ENCODE measurements at regions not wholly inside any gene's neighbourhood (a gene's known extent, or its start where the extent isn't known, plus 50 kb on each side); places are given as distances from the start of the nearest gene placed in this dataset.
"Not testable (repeated sequence)": the region's sequence is repeated elsewhere in the genome, so short reads cannot be mapped to it uniquely, and the experiment has no call there.

DNA sequence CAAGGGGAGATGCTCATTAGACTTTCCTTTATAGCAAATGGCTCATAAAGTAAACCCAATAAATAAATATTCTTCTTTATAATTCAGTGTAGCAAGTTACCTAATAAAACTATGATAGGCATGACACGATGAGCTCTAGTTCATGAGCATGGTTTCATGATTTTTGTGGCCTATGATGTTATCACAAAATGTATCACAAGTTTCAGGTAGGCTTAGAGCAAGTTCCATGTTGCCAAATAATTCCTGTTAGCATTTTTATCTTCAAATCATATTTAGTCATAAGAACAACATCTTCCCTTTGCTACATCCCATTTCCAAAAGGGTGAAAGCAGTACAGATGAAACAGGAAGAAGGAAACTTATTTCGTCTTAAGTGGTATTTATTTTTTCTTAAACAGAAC is 200.2 kb downstream of the ENC1 start:
- no TSS peak for BruUV-seq (replicated peaks)
- Histone ChIP-seq H3K4me3 (ENCODE audit: low read depth, low read length, poor library complexity, severe bottlenecking) (no peak overlapping the region), H3K36me3 (ENCODE audit: insufficient read depth, low read length, poor library complexity, severe bottlenecking) (no peaks in the 10 kb centered on the region), H3K9me3 (ENCODE audit: low read depth, low read length, poor library complexity, severe bottlenecking) (no peaks in the 10 kb centered on the region), H3K4me1 (ENCODE audit: insufficient read depth, low read length, poor library complexity, severe bottlenecking) (no peaks in the 10 kb centered on the region), H3K27me3 (replicated peaks; ENCODE audit: insufficient read depth, low read depth, low read length, poor library complexity) (no peaks in the 10 kb centered on the region), H3K27ac (ENCODE audit: low read depth, low read length, poor library complexity, severe bottlenecking) (no peak overlapping the region)
- ChIA-PET CTCF (no interaction called here), POLR2A (ENCODE audit: low non-redundant PET) (no interaction called here)
- TF ChIP-seq EZH2 (IDR thresholded peaks at IDR 0.05; ENCODE audit: borderline replicate concordance, low read depth, low read length, poor library complexity, severe bottlenecking): no peak
- TF ChIP-seq, protein P1, sequence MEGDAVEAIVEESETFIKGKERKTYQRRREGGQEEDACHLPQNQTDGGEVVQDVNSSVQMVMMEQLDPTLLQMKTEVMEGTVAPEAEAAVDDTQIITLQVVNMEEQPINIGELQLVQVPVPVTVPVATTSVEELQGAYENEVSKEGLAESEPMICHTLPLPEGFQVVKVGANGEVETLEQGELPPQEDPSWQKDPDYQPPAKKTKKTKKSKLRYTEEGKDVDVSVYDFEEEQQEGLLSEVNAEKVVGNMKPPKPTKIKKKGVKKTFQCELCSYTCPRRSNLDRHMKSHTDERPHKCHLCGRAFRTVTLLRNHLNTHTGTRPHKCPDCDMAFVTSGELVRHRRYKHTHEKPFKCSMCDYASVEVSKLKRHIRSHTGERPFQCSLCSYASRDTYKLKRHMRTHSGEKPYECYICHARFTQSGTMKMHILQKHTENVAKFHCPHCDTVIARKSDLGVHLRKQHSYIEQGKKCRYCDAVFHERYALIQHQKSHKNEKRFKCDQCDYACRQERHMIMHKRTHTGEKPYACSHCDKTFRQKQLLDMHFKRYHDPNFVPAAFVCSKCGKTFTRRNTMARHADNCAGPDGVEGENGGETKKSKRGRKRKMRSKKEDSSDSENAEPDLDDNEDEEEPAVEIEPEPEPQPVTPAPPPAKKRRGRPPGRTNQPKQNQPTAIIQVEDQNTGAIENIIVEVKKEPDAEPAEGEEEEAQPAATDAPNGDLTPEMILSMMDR (conservative IDR thresholded peaks at IDR 0.05; ENCODE audit: low read depth, low read length): no peak
- intact Hi-C loops (cut with micrococcal nuclease; ENCODE audit: unreplicated experiment): no loop called here
- DNase-seq (ENCODE audit: low spot score): no peak

DNA sequence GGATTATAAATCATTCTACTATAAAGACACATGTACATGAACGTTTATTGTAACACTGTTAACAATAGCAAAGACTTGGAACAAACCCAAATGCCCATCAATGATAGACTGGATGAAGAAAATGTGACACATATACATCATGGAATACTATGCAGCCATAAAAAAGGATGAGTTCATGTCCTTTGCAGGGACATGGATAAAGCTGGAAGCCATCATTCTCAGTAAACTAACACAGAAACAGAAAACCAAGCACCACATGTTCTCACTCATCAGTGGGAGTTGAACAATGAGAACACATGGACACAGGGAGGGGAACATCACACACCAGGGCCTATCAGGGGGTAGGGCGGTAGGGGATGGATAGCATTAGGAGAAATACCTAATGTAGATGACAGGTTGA is 202.7 kb downstream of the ENC1 start:
- BruUV-seq (replicated peaks); CTCF ChIA-PET; intact Hi-C loops (cut with micrococcal nuclease; ENCODE audit: unreplicated experiment); H3K9me3 ChIP-seq (ENCODE audit: low read depth, low read length, poor library complexity, severe bottlenecking); H3K27ac ChIP-seq (ENCODE audit: low read depth, low read length, poor library complexity, severe bottlenecking); H3K36me3 ChIP-seq (ENCODE audit: insufficient read depth, low read length, poor library complexity, severe bottlenecking); H3K27me3 ChIP-seq (replicated peaks; ENCODE audit: insufficient read depth, low read depth, low read length, poor library complexity); DNase-seq (ENCODE audit: low spot score); H3K4me3 ChIP-seq (ENCODE audit: low read depth, low read length, poor library complexity, severe bottlenecking); POLR2A ChIA-PET (ENCODE audit: low non-redundant PET): not testable (repeated sequence)
- H3K4me1 ChIP-seq (ENCODE audit: insufficient read depth, low read length, poor library complexity, severe bottlenecking): peaks cover 22% of the 10 kb centered on the region

DNA sequence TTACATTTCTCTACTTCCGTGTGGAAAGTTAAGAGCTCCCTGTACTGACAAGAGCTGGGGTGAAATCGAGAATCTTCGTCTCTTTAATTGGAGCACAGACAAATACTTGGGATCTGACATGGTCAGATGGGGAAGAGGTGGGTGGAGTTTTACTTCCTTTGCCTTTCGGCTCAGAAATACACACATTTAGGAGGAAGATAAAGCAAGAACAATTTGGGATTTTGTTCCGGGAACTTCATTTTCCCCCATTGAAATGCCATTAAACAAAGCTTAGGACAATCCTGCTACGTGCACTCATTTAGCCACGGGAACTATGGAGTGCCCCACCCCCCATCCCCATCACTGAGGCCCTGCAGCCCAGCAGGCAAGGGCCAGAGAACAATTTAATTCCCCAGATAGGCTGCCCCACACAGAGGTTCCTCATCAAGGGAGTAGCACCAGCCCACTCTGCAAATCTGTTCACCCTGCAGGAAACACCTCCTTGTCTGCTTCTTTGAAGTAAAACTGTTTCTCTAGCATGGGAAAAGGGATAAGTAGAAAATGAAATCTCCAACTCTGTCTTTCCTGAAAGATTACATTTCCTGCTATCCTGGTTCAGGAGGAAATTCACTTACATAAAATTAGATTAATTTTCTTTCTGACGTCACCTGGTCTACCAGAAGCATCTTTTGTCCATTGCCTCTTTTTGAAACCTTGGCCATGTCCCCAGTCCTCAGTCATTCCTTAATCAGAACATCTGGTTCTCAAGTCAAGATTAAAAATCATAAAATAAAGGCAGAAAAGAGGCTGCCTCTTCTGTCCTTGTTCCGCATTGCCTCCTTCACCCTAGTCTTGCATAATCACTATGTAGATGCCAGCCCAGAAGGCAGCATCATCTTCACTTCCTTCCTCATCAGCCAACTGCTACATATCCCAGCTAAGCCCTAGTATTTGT is 206.4 kb downstream of the ENC1 start:
- BruUV-seq (replicated peaks): no TSS peak
- H3K27me3 ChIP-seq (replicated peaks; ENCODE audit: insufficient read depth, low read depth, low read length, poor library complexity): no peaks in the 10 kb centered on the region
- DNase-seq (ENCODE audit: low spot score): peak; percentile 73
- peak overlapping the region; percentile 8 for H3K4me3 ChIP-seq (ENCODE audit: low read depth, low read length, poor library complexity, severe bottlenecking)
- ChIA-PET CTCF (no interaction called here), POLR2A (ENCODE audit: low non-redundant PET) (no interaction called here)
- H3K9me3 ChIP-seq (ENCODE audit: low read depth, low read length, poor library complexity, severe bottlenecking): no peaks in the 10 kb centered on the region
- no peaks in the 10 kb centered on the region for H3K36me3 ChIP-seq (ENCODE audit: insufficient read depth, low read length, poor library complexity, severe bottlenecking)
- H3K4me1 ChIP-seq (ENCODE audit: insufficient read depth, low read length, poor library complexity, severe bottlenecking): peaks cover 30% of the 10 kb centered on the region
- peak overlapping the region; percentile 59 for H3K27ac ChIP-seq (ENCODE audit: low read depth, low read length, poor library complexity, severe bottlenecking)
- intact Hi-C loops (cut with micrococcal nuclease; ENCODE audit: unreplicated experiment): loop anchor here (5.0 kb wide), 2 partner anchors 108 to 208 kb away; partner anchors contain the start of gene ENC1
- TF ChIP-seq, protein P1 (conservative IDR thresholded peaks at IDR 0.05; ENCODE audit: low read depth, low read length): no peak
- TF ChIP-seq EZH2 (IDR thresholded peaks at IDR 0.05; ENCODE audit: borderline replicate concordance, low read depth, low read length, poor library complexity, severe bottlenecking): no peak
